Lung (tissue), 11 donors: ENCODE measurements at regions not wholly inside any gene's neighbourhood (a gene's known extent, or its start where the extent isn't known, plus 50 kb on each side); places are given as distances from the start of the nearest gene placed in this dataset.

ENCODE experiments used
- ATAC-seq: fragments of 200-7000 bp; cut with Tn5 transposase; one replicate; pipeline ENCODE4 v1.9.1; 2020; ENCODE audit warnings: moderate number of reproducible peaks; ENCODE audit not compliant: insufficient read depth, low FRiP score
- DNase-seq, 3 donors: peaks; one replicate each; pipeline ENCODE4 v3.0.0-alpha.2; 2013 to 2017
- H3K27ac ChIP-seq, 2 donors: one replicate each; pipeline ENCODE4 v1.5.1; 2013; ENCODE audit warnings: mild to moderate bottlenecking in 2 of 2, moderate library complexity in 2 of 2, control low read depth in 1 of 2, inconsistent platforms in 1 of 2, low read depth in 1 of 2, low read length in 1 of 2
- H3K27me3 ChIP-seq, 3 donors: one replicate each; pipeline ENCODE4 v1.5.1; 2013; ENCODE audit warnings: low read length in 2 of 3; ENCODE audit not compliant: control insufficient read depth in 3 of 3, insufficient read depth in 3 of 3
- H3K36me3 ChIP-seq, 4 donors: one replicate each; pipeline ENCODE4 v1.5.1; 2013; ENCODE audit warnings: low read length in 4 of 4, mild to moderate bottlenecking in 1 of 4, moderate library complexity in 1 of 4; ENCODE audit not compliant: control insufficient read depth in 4 of 4, insufficient read depth in 4 of 4
- H3K4me1 ChIP-seq, 5 donors: one replicate each; pipeline ENCODE4 v1.5.1; 2013; ENCODE audit warnings: low read length in 5 of 5, mild to moderate bottlenecking in 2 of 5, moderate library complexity in 1 of 5; ENCODE audit not compliant: control insufficient read depth in 5 of 5, insufficient read depth in 5 of 5
- H3K4me3 ChIP-seq: one replicate; pipeline ENCODE4 v1.5.1; 2013; ENCODE audit warnings: mild to moderate bottlenecking, control low read depth, moderate library complexity
- H3K9ac ChIP-seq, 2 donors: one replicate each; pipeline ENCODE4 v1.5.1; 2013; ENCODE audit warnings: low read length in 2 of 2, control low read depth in 1 of 2; ENCODE audit not compliant: insufficient read depth in 1 of 2
- H3K9me3 ChIP-seq, 4 donors: one replicate each; pipeline ENCODE4 v1.5.1; 2013; ENCODE audit warnings: low read length in 3 of 4, mild to moderate bottlenecking in 1 of 4, moderate library complexity in 1 of 4; ENCODE audit not compliant: control insufficient read depth in 4 of 4, insufficient read depth in 3 of 4
- WGBS, 2 donors: extraction: QIAGEN DNeasy Blood & Tissue Kit; methylation state at CpG; one replicate each; pipeline ENCODE4 v1.1.7; 2013; 5-methylcytosine and 5-hydroxymethylcytosine counted together
- TF ChIP-seq, protein P1 (sequence below): IDR thresholded peaks from 2 replicates; pipeline ENCODE4 v1.5.1; 2012; ENCODE audit warnings: mild to moderate bottlenecking; ENCODE audit errors: control extremely low read depth, extremely low read depth
- donor health status: control.
- donor health status: control.
- donor health status: Bipolar disorder and iron deficiency.
- donor health status: healthy.
- donor health status: DM: yes; HTN: yes; CAD: no.

DNA sequence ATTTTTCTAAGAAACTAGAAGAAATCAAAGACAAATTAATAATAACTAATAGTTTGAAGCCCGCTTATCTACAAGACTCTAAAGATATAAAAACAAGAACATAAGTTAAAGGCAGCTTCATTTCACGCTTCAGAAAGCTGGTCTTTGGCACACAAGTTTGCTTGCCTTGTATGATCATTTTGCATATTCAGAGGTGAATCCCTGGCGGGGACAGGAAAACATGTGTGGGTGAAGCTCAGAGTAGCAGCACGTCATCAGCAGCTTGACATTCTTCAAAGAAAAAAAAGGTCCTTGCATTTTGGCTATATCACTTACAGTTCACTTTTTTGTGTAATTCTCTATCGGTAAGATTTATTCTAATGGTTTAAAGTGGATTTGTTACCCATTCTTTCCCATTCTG, 1911.8 kb downstream of the MRPL39 start:
- no peak overlapping the region for H3K27ac ChIP-seq
- no peaks in the 10 kb centered on the region for H3K4me1 ChIP-seq
- ATAC-seq = no peak
- H3K9me3 ChIP-seq = peaks cover 0 to 6% (median 0%) of the 10 kb centered on the region in 4 donors
- no peaks in the 10 kb centered on the region for H3K27me3 ChIP-seq
- no peaks in the 10 kb centered on the region for H3K36me3 ChIP-seq
- no peak overlapping the region for H3K4me3 ChIP-seq
- WGBS, 2 donors = 80 to 81% methylated on average over 5 of the region's 5 CpGs
- TF ChIP-seq, protein P1, sequence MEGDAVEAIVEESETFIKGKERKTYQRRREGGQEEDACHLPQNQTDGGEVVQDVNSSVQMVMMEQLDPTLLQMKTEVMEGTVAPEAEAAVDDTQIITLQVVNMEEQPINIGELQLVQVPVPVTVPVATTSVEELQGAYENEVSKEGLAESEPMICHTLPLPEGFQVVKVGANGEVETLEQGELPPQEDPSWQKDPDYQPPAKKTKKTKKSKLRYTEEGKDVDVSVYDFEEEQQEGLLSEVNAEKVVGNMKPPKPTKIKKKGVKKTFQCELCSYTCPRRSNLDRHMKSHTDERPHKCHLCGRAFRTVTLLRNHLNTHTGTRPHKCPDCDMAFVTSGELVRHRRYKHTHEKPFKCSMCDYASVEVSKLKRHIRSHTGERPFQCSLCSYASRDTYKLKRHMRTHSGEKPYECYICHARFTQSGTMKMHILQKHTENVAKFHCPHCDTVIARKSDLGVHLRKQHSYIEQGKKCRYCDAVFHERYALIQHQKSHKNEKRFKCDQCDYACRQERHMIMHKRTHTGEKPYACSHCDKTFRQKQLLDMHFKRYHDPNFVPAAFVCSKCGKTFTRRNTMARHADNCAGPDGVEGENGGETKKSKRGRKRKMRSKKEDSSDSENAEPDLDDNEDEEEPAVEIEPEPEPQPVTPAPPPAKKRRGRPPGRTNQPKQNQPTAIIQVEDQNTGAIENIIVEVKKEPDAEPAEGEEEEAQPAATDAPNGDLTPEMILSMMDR = no peak
- DNase-seq = no peak
- no peak overlapping the region for H3K9ac ChIP-seq

DNA sequence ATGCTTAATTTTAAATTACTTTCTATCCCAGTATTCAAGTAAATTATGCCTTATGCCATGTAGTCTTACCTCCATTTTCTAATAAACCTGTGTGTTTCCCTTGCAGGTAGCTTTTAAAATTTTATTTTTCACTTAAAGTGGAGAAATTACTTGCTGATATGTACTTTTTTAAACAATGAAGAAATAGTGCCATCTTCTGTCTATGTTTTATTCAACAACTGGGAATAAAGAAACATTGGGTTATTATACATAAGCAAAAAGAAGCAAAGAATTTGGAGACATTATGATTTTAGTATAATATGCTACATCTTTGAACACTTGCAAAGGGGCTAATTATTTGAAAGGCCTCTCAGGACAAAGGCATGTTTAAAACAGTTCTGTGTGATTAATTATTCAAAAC, 1912.9 kb downstream of the MRPL39 start:
- H3K4me3 ChIP-seq = no peak overlapping the region
- TF ChIP-seq, protein P1 = no peak
- no peak overlapping the region for H3K9ac ChIP-seq
- no peak for ATAC-seq
- no peaks in the 10 kb centered on the region for H3K27me3 ChIP-seq
- no peaks in the 10 kb centered on the region for H3K4me1 ChIP-seq
- no peaks in the 10 kb centered on the region for H3K36me3 ChIP-seq
- H3K9me3 ChIP-seq = peaks cover 0 to 2% (median 0%) of the 10 kb centered on the region in 4 donors
- peak in 1 of 3 donors; percentile 1 for DNase-seq
- no peak overlapping the region for H3K27ac ChIP-seq

DNA sequence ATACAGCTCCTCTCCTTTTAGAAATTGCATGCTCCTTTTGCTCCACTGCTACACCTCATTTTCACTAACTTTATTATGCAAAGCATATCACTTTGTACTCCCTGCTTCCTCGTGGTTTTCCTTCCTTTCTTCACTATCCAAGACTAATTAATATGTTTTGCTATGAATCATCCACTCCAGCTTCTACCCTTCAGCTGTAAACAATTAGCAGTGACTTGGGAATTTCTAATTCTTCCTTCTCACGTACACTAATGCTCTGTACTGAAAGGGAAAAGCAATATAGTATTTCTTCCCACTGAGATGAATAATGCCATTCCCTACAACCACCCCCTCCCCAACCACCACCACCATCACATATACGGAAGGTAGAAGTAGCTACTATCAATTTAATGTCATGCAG, 1917.0 kb downstream of the MRPL39 start:
- no peak overlapping the region for H3K4me3 ChIP-seq
- no peaks in the 10 kb centered on the region for H3K27me3 ChIP-seq
- H3K27ac ChIP-seq = no peak overlapping the region
- H3K9me3 ChIP-seq = no peaks in the 10 kb centered on the region
- ATAC-seq (no peak), DNase-seq (no peak)
- TF ChIP-seq, protein P1 = no peak
- WGBS, 2 donors = 48 to 52% methylated on average over 3 of the region's 3 CpGs
- no peaks in the 10 kb centered on the region for H3K4me1 ChIP-seq
- no peak overlapping the region for H3K9ac ChIP-seq
- no peaks in the 10 kb centered on the region for H3K36me3 ChIP-seq

DNA sequence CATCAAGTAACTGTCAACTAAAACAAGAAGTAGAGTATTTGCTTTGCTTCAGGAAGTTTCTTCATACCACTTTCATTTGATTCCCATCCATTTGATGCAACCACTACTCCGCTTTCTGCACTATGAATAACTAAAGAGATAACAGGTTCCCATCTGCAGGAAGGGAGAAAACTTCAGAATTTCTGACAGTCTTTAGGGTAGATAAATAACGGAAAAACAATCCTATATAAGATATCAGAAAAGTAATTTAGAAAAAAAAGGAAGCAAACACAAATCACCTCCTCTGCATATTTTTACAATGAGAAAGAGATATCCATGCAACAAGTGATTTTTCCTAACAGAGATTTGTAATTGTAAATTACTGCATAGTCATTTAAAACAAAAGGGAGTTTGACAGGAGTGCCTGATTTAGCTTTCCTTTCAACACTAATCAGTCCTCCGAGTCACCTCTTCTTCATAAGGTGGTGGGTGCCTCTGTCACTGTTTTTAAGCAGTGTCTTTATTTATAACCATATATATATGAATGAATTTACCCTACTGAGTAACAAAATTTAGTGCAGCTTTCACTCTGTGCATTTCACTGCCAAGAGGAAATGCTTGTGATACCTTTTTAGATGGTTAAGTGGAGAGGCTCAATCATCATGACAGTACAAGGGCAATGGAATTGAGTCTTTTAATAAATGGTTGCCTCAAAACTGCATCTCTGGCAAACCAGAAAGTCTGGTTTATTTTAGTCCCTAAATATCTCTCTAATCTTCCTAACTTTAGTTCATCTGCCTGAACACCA, 1920.4 kb downstream of the MRPL39 start:
- ATAC-seq (no peak), DNase-seq (no peak)
- no peak overlapping the region for H3K4me3 ChIP-seq
- H3K27ac ChIP-seq = no peak overlapping the region
- no peaks in the 10 kb centered on the region for H3K27me3 ChIP-seq
- H3K4me1 ChIP-seq = no peaks in the 10 kb centered on the region
- no peak overlapping the region for H3K9ac ChIP-seq
- TF ChIP-seq, protein P1 = no peak
- H3K9me3 ChIP-seq = no peaks in the 10 kb centered on the region
- no peaks in the 10 kb centered on the region for H3K36me3 ChIP-seq
- 68 to 70% methylated on average over 3 of the region's 3 CpGs for WGBS, 2 donors
